SK-N-MC (cell line): ENCODE measurements at regions not wholly inside any gene's neighbourhood (a gene's known extent, or its start where the extent isn't known, plus 50 kb on each side); places are given as distances from the start of the nearest gene placed in this dataset.
A peak's percentile ranks its signal among the peaks of the same experiment; 100 is the strongest.

Experiments used
- DNase-seq: peaks from one replicate; pipeline ENCODE4 v3.0.0-alpha.2; 2011; ENCODE audit warnings: low read depth, low spot score
- H3K27ac ChIP-seq: fragments of 200-600 bp; sonication (generic); 2 replicates; pipeline ENCODE4 v1.5.1; 2016; ENCODE audit warnings: mixed run types
- H3K36me3 ChIP-seq: fragments of 200-600 bp; sonication (generic); 2 replicates; pipeline ENCODE4 v1.6.1; 2017; ENCODE audit warnings: antibody characterized with exemption, low read length, mixed read lengths; ENCODE audit not compliant: insufficient read depth
- H3K4me3 ChIP-seq: fragments of 200-600 bp; sonication (generic); 2 replicates; pipeline ENCODE4 v1.5.1; 2016
- H3K9ac ChIP-seq: fragments of 200-600 bp; sonication (generic); 2 replicates; pipeline ENCODE4 v1.8.0; 2017; ENCODE audit warnings: mixed run types, mixed read lengths; ENCODE audit not compliant: insufficient read length
- H3K9me3 ChIP-seq: fragments of 200-600 bp; sonication (generic); 2 replicates; pipeline ENCODE4 v1.6.1; 2017; ENCODE audit warnings: low read depth, mild to moderate bottlenecking, antibody characterized with exemption, low read length, moderate library complexity, mixed read lengths
- EZH2 ChIP-seq: fragments of 200-600 bp; sonication (generic); IDR thresholded peaks from one replicate; pipeline ENCODE4 v1.6.1; 2017; ENCODE audit warnings: antibody characterized with exemption
- FOXP2 ChIP-seq: optimal IDR thresholded peaks from 2 replicates; pipeline ENCODE3; 2011; ENCODE audit warnings: mild to moderate bottlenecking, moderate library complexity; ENCODE audit not compliant: insufficient read depth; ENCODE audit errors: extremely low read length, control extremely low read depth
- POLR2AphosphoS5 ChIP-seq: IDR thresholded peaks from 2 replicates; pipeline ENCODE4 v1.6.1; 2012; ENCODE audit warnings: mild to moderate bottlenecking, low read depth, low read length, borderline replicate concordance

- Histone ChIP-seq H3K36me3 (no peaks in the 10 kb centered on the region), H3K4me3 (no peak overlapping the region), H3K9ac (no peak overlapping the region), H3K9me3 (no peaks in the 10 kb centered on the region), H3K27ac (no peak overlapping the region)
- no peak for TF ChIP-seq EZH2
- TF ChIP-seq FOXP2 = no peak
- TF ChIP-seq POLR2AphosphoS5 = no peak
- no peak for DNase-seq
These were observed 74.6 kb upstream of the EGLN3 start for GRCh38 chr14:34025325-34026017.

DNA sequence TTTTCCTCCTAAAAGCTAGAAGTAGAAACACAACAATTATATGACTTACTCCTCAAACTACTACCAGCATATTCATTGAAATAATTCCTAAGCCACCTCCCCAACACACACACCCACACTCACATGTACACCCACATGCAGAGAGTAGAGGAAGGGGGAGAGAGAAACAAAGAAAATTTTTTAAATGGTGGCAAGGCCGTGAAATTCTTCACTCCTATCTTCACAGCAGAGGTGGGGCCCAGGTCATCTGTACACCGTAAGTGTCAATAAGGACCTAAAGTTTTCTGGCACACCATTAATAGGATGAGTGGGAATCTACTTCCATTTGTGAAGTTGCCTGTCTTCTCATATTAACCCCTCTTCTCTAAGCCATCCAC, 73.9 kb upstream of the EGLN3 start:
- TF ChIP-seq EZH2 (no peak), POLR2AphosphoS5 (no peak), FOXP2 (no peak)

GRCh38 chr14:34023824-34024767, 73.2 kb upstream of the EGLN3 start:
- no peak for TF ChIP-seq FOXP2
- no peak for TF ChIP-seq EZH2
- no peak for TF ChIP-seq POLR2AphosphoS5
- H3K4me3 ChIP-seq = no peak overlapping the region
- DNase-seq = no peak
- H3K9ac ChIP-seq = no peak overlapping the region
- no peak overlapping the region for H3K27ac ChIP-seq
- no peaks in the 10 kb centered on the region for H3K36me3 ChIP-seq
- no peaks in the 10 kb centered on the region for H3K9me3 ChIP-seq

More for the DNA sequence above, 73.9 kb upstream of the EGLN3 start:
- no peak overlapping the region for H3K4me3 ChIP-seq
- H3K9ac ChIP-seq = no peak overlapping the region
- H3K9me3 ChIP-seq = no peaks in the 10 kb centered on the region
- no peak overlapping the region for H3K27ac ChIP-seq
- DNase-seq = no peak
- no peaks in the 10 kb centered on the region for H3K36me3 ChIP-seq

GRCh38 chr14:34021096-34021495, 70.2 kb upstream of the EGLN3 start:
- H3K36me3 ChIP-seq = no peaks in the 10 kb centered on the region
- no peaks in the 10 kb centered on the region for H3K9me3 ChIP-seq
- no peak overlapping the region for H3K4me3 ChIP-seq
- no peak overlapping the region for H3K9ac ChIP-seq
- no peak for DNase-seq
- no peak for TF ChIP-seq POLR2AphosphoS5
- no peak for TF ChIP-seq EZH2
- no peak for TF ChIP-seq FOXP2
- no peak overlapping the region for H3K27ac ChIP-seq

GRCh38 chr14:34020014-34020413, 69.1 kb upstream of the EGLN3 start:
- H3K9ac ChIP-seq = no peak overlapping the region
- no peak for DNase-seq
- no peak overlapping the region for H3K27ac ChIP-seq
- no peaks in the 10 kb centered on the region for H3K36me3 ChIP-seq
- H3K9me3 ChIP-seq = no peaks in the 10 kb centered on the region
- H3K4me3 ChIP-seq = no peak overlapping the region
- TF ChIP-seq POLR2AphosphoS5 (no peak), FOXP2 (no peak), EZH2 (no peak)

DNA sequence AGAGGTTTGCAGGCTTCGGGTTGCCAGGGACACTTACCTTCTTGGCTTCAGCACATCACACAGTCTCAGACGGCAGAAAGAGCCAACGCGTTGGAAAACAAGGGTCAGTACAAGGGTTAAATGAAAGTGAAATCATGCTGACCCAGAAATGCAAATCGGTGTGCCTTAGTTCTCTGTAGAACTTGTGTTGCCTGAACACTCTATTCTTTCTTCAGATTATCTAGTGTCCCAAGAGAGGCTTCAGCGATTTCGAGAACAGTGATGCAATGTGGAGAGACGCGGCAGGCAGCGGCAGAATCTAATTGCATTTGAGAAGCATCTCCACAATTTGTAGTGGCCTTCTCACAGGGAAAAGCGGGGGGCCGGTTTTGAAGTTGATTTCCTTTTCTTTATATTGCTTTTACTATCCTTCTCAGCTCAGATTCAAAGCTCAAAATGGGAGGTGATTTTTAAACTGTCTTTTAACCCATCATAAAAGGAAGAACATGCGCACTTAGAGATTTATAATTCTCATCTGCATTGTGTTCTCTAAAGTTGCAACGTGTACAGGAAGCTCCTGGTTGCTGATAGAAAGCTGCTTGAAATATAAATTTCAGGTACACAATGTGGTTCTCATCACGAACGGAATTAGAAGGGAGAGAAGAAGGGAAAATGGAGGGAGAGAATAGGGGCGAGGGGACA, 67.8 kb upstream of the EGLN3 start:
- Histone ChIP-seq H3K36me3 (no peaks in the 10 kb centered on the region), H3K9me3 (no peaks in the 10 kb centered on the region), H3K9ac (no peak overlapping the region), H3K4me3 (0 out of 2 replicates have a peak overlapping the region, but pooled peaks have one; percentile 34), H3K27ac (no peak overlapping the region)
- TF ChIP-seq FOXP2 (no peak), EZH2 (no peak), POLR2AphosphoS5 (no peak)
- DNase-seq = no peak

- no peak overlapping the region for H3K9ac ChIP-seq
- no peak for DNase-seq
- H3K36me3 ChIP-seq = no peaks in the 10 kb centered on the region
- H3K4me3 ChIP-seq = no peak overlapping the region
- no peaks in the 10 kb centered on the region for H3K9me3 ChIP-seq
- no peak overlapping the region for H3K27ac ChIP-seq
- no peak for TF ChIP-seq EZH2
- TF ChIP-seq FOXP2 = no peak
- TF ChIP-seq POLR2AphosphoS5 = no peak
These were observed 67.3 kb upstream of the EGLN3 start for GRCh38 chr14:34018125-34018524.

DNA sequence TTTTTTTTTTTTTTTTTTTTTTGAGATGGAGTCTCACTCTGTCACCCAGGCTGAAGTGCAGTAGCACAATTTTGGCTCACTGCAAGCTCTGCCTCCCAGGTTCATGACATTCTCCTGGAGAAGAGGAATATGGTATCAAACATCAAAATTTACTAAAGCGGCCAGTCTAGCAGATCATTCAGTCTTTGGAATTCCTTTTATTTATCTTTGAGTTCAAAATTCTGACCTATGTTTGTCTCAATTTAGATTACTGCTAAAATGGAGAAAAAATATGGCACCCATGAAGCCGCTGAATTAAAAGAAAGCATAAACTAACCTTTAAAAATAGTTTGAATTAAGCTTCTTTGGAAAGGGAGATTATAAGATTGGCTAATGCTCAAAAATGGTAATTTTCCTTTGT, 64.5 kb upstream of the EGLN3 start:
- TF ChIP-seq EZH2 (no peak), POLR2AphosphoS5 (no peak), FOXP2 (no peak)
- no peak for DNase-seq
- Histone ChIP-seq H3K4me3 (no peak overlapping the region), H3K9me3 (no peaks in the 10 kb centered on the region), H3K9ac (no peak overlapping the region), H3K36me3 (no peaks in the 10 kb centered on the region), H3K27ac (no peak overlapping the region)
